H1 (cell line): ENCODE measurements at regions not wholly inside any gene's neighbourhood (a gene's known extent, or its start where the extent isn't known, plus 50 kb on each side); places are given as distances from the start of the nearest gene placed in this dataset.

ENCODE experiments used
- BRCA1 ChIP-seq: IDR thresholded peaks from 2 replicates; pipeline ENCODE4 v1.6.1; 2012; ENCODE audit warnings: low read depth, low read length, improper control_type of control experiment
- EGR1 ChIP-seq: IDR thresholded peaks from 2 replicates; pipeline ENCODE4 v1.6.1; 2011; ENCODE audit warnings: low read depth, low read length, borderline replicate concordance
- POLR2AphosphoS5 ChIP-seq: IDR thresholded peaks from 2 replicates; pipeline ENCODE4 v1.6.1; 2011; ENCODE audit warnings: low read depth, low read length
- SP4 ChIP-seq: IDR thresholded peaks from 2 replicates; pipeline ENCODE4 v1.6.1; 2012; ENCODE audit warnings: low read length, inconsistent platforms
- SUZ12 ChIP-seq: fragments of 200-600 bp; sonication (generic); IDR thresholded peaks from 2 replicates; pipeline ENCODE4 v1.6.1; 2012; ENCODE audit warnings: mild to moderate bottlenecking, inconsistent platforms, low read length, moderate library complexity, mixed read lengths

DNA sequence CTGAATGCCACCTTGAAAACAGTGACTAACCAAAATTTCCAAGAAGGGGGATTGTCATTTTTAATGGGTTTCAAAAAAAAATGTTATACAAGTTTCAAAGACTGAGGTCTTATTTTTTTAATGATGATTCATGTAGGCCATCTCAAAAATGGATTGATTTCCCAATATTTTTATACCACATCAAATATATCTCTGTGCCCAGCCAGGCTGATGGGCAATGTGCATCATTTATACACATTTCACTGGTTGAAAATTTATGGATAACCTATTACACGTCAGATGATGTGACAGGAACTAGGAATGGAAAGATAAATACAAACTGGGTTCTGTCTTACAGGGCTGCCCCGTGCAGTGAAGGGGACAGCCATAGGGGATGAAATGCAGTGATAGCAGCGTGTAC is 112.7 kb upstream of the TMPO start (continued):
- TF ChIP-seq BRCA1 (no peak), EGR1 (no peak), POLR2AphosphoS5 (no peak), SP4 (no peak), SUZ12 (no peak)
